GM19452 (cell line): ENCODE measurements at regions not wholly inside any gene's neighbourhood (a gene's known extent, or its start where the extent isn't known, plus 50 kb on each side); places are given as distances from the start of the nearest gene placed in this dataset.
"Not testable (repeated sequence)": the region's sequence is repeated elsewhere in the genome, so short reads cannot be mapped to it uniquely, and the experiment has no call there.

Source experiments
- ATAC-seq: cut with Tn5 transposase; IDR thresholded peaks from one replicate; pipeline ENCODE4 v1.9.1; 2021; ENCODE audit not compliant: unreplicated experiment

- ATAC-seq = no peak
These were observed 149.7 kb downstream of the C12orf75 start for GRCh38 chr12:105480162-105480561.

- ATAC-seq = no peak
These were observed 151.2 kb downstream of the C12orf75 start for GRCh38 chr12:105481392-105482300.

DNA sequence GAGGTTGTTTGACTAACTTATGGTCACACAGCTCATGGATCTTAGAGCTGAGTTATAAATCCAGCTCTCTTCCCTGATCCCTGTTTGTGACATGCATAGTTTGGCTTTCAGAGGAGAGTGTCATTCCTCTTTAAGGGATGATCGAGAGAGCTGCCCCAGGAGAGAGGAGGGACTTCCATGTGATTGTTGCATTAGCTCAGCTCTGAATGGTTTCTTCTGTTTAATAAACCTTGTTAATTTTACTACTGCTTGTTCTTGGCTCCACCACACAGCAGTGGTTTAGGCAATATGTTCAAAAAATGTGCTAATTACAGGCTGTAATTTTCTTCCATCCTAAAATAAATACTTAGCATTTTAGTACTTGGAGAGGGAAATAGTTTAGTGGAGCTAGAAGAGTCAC lies 152.5 kb downstream of the C12orf75 start:
- no peak for ATAC-seq

DNA sequence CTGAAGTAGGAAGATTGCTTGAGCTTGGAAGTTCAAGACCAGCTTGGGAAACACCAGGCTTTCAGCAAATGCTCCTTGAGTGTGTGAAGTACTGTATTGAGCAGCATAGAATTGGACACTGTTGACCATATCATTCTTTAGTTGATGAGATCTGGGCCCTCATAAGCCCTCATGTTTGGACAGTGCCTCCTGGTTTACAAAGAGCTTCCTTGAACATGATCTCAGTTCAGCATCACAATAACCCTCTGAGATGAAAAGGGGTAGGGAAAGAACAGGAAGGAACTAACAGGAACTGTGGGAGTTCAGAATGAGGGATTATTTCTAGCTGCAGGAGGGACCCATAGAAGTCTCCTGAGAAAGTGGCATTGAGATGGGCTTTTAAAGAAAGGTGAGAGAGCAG lies 153.2 kb downstream of the C12orf75 start:
- no peak for ATAC-seq

DNA sequence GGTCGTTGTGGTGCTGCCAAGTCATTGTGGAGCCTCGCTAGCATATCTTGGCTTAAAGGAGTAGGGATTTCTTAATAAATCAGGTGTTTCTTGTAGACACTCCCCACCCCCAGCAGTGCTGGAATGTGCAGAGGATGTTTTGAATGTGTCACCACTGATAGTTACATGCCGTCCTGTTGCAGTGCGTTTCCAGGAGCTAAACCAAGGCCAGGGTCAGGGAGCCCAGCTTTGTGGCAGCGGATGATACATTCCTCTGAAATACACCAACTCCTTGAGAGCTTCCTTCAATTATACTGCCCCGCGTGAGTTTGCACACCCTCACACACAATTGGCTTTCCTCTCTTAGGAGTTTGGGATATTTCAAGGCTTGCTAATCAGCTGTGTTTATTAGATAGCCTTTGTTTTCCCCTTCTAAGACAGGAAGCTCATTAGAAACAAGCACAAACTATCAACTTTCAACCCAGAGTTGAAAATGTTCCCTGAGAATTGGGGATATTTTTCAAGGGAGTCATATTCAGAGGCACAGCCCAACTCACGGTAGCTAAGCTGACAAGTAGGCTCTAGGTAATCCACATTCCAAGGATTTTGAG lies 154.9 kb downstream of the C12orf75 start:
- ATAC-seq = no peak

GRCh38 chr12:105485921-105486320 lies 155.4 kb downstream of the C12orf75 start:
- no peak for ATAC-seq

DNA sequence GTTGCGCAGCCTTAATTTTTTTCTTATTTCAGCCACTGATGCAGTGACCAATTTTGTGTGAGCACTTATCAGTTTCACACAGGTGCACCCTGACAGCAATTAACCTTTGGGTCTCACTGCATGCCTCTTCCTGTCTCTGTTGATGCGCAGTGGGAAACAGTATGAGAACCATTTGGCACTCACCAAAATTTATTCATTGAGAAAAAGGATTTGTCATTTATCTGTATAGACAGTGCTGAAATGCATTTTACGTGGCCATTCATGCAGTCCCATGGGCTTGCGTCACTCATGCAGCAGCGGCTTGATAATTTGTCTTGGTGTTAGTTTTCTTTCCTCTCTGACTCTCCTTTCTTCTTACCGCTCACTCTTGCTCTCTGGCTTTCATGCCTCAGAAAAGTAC lies 157.5 kb downstream of the C12orf75 start:
- ATAC-seq = no peak

DNA sequence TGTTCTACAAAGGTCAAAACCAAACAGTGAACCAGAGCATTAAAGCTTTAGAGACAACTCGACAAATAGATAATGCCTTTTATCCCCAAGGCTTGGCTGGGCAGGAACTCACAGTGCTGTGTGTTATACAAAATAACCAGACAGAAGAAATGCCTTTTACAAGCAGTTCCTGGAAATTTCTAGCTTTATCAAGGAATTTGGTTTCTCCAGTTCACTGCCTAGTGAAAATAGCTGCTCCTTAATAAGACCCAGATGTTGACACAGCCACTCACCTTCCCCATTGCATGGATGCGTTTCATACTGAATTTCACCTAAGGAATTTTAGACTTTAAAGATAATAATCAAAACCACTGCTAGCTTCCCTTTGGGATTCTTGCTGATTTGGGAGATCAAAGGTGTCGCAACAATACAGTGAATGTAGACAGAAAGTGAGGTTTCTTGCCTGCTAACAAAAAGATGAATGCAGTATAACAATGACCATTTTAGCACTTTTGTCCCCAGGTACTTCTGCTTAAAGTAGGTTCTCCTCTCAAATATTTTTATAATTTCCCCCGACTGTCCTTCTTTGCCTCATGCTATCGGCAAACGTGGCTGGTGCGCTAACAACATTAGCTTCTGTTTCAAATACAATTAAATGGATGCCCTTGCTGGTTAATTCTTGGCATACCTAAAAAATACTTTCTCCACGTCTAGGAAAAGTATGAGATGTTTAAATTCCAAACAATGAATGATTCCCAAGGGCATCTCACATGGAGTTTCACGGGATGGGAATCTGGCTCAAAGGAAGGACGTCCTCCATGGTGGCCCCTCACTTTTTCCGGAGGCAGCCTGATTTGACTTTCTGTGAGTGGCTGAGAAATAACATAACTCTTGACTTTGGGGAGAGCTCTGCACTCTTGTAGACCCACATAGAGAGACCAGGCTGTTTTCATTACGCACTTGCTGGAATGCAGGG lies 162.4 kb downstream of the C12orf75 start:
- ATAC-seq = no peak

- no peak for ATAC-seq
These were observed 168.7 kb downstream of the C12orf75 start for GRCh38 chr12:105499205-105499604.

- ATAC-seq = not testable (repeated sequence)
These were observed 170.2 kb downstream of the C12orf75 start for GRCh38 chr12:105500676-105501075.

GRCh38 chr12:105502426-105502930 lies 172.0 kb downstream of the C12orf75 start:
- ATAC-seq = no peak

DNA sequence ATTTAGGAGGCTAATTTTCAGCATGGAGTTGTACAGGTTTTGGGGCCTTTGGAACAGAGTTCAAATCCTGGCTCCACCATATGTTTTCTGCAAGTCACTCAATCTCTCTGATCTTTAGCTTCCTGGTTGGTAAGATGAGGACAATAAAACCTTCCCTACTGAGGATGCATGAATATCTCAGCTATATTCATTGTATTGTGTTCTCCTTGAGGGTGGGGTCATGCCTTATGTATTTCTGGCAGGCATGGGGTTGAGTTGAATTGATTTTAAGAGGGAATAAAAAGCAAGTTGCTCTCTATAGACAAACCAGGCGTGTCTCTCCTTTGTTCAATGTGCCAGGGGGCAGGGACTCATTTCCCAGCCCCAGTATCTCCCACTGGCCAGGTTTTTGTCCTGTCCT lies 173.1 kb downstream of the C12orf75 start:
- ATAC-seq = no peak

GRCh38 chr12:105504286-105504685 lies 173.8 kb downstream of the C12orf75 start:
- no peak for ATAC-seq

- ATAC-seq = no peak
These were observed 176.3 kb downstream of the C12orf75 start for GRCh38 chr12:105506678-105507310.

GRCh38 chr12:105507311-105508038 lies 177.0 kb downstream of the C12orf75 start:
- no peak for ATAC-seq

- no peak for ATAC-seq
These were observed 177.6 kb downstream of the C12orf75 start for GRCh38 chr12:105508096-105508495.

DNA sequence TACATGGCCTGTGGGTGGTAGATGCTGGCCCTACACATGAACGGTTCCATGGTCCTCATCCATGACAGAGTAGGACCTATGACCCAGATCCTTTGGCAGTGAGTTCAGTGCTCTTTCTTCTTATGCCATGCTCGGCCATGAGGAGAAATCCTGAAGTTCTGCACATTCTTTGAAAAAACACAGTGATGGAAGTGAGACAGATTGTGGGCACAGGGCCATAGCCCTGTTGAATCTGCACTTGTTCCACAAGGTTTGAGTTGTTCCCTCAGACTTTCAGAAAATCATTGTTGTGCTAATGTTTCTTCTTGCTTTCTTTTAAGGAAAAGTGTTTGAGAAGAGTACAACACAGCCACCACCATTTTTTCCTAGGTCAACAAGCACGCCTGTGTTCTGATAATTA lies 180.0 kb downstream of the C12orf75 start:
- no peak for ATAC-seq

DNA sequence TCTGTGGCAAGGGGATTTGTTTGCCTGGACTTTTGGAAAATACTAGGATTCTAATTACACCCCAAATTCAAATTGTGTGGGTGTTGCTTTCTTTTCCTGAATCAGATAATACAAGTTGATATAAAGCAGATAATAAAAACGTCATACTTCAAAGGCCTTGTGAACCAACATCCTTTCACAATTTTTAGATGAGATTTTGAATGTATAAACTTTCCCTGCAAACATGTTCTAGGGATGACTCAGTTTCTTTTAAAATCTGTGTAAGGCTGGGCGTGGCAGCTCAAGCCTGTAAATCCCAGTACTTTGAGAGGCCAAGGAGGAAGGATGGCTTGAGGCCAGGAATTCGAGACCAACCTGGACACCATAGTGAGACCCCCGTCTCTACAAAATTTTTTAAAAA lies 182.4 kb downstream of the C12orf75 start:
- not testable (repeated sequence) for ATAC-seq

GRCh38 chr12:105522166-105522825 lies 191.8 kb downstream of the C12orf75 start:
- no peak for ATAC-seq
